Raji (cell line): ENCODE measurements at regions not wholly inside any gene's neighbourhood (a gene's known extent, or its start where the extent isn't known, plus 50 kb on each side); places are given as distances from the start of the nearest gene placed in this dataset.

ENCODE experiments used
- POLR2A ChIP-seq: IDR thresholded peaks from 2 replicates; pipeline ENCODE4 v1.6.1; 2011; ENCODE audit warnings: low read depth, low read length, control low read depth; ENCODE audit not compliant: insufficient read depth

DNA sequence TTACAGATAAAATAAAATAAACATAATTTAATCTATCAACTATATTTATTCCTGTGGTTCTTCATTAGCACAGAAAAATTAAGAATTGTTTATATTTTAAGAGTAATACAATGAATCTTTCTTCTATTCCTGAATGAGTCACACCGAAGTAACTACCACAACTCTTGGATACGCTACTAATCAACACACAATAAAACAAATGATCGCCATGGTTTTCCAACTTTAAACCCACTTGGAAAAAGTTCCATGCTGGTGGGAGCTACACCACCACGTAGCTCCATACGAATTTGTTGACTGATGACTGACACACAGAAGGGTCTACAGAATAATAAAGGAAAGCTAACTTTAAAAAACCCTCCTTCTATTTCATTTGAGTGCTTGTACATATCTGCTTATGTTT is 135.8 kb upstream of the NEDD9 start:
- TF ChIP-seq POLR2A, result no peak

DNA sequence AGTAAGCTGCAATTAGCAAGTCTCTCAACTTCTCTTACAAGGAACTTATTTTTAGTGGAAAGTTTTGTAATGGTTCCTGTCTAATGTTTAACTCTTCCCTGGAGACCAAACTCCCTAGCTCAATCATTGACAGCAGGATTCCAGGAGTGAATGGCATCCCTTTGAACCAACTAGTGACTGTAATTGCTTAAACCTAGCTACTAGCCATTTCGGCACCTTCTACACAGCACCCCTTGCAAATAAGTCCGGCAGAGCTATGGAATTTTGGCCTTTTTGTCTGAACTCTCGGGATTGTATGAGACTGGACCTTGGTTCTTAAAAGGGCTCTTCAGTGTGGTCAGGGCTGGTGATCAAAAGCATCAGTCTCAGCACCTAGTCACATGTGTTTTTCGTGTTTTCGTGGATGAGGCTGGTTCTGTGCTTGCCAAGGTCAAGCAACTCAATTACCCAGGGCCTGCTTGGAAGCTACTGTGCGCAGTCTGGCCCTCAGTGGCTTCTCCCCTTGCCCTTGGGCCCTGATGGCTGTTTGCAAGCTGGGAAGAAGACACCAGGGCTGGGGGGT is 135.3 kb upstream of the NEDD9 start:
- TF ChIP-seq POLR2A, result no peak

DNA sequence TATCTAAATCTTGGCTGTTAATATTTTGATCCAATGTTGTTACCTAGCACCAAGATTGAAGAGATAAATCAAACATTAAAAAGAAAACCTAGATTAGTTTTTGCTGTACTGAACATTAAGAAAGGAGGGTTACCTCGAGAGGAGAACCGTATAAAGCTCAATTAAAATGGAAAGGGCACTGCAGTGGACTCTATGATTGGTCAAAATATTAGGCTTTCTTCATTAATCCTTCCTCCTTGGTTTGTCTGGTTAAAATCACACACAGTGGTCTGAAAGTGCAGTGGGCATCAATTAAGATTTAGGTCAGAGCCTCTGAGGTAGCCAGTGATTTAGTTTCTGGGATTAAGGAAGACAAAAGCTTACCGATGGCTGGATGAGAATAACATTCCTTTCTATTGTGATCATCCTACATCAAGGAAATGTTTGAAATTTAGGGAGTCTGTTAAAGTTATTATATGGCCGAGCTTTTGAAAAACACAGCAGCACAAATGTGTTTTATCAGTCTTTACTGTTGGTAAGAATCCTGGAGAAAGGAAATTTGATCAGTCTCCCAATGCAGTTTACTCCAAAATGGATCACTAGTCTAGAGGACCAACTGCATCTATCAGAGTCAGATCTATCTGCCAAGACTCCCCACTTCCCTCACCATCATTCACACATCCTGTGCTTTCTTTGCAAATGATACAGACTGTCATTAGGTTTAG is 134.6 kb upstream of the NEDD9 start:
- TF ChIP-seq POLR2A, result no peak

DNA sequence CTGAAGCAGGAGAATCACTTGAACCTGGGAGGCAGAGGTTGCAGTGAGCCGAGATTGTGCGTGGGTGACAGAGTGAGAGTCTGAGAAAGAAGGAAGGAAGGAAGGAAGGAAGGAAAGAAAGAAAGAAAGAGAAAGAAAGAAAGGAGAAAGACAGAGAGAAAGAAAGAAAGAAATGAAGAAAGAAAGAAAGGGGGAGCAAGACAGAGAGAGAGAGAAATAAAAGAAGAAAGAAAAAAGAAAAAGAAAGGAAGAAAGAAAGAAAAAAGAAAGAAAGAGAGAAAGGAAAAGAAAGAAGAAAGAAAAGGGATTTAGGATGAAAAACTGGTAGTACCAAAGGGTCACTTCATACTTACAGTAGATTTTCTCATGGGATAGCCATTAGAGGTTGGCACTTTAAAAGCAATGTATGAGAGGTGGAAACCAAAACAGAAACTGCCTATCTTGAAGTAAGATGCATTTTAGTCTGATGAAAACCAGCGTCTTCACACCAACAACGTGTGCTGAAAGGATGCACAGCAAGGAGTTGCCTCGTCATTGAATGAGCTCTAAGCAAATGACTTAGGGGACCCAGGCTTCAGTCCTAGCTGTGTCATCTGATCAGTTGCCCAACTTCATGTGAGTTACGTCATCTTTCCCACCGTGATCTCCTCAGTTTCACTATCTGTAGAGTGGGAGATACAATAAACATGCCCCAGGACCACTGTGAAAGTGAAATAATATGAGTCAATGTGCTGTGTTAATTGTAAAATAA is 133.9 kb upstream of the NEDD9 start:
- TF ChIP-seq POLR2A, result no peak

DNA sequence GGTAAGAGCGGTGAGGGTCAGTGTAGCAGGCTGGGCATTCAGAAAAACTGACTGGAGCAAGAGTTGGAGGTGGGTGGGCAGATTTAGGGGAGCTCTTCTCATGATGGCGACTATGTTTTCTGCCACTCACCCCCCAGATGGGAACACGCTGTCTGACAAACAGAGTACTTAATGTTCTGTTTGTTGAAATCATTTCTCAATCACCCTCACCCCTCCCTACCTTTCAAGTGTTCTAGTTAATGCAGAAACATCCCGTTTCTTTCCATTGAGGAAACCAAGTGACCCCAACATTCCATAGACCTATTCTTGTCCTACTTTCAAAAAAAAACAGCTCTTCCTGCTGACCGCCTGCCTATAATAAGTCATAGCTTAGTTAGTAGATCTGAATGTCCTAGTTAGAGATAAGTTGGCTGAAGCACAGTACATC is 132.5 kb upstream of the NEDD9 start:
- TF ChIP-seq POLR2A, result no peak

DNA sequence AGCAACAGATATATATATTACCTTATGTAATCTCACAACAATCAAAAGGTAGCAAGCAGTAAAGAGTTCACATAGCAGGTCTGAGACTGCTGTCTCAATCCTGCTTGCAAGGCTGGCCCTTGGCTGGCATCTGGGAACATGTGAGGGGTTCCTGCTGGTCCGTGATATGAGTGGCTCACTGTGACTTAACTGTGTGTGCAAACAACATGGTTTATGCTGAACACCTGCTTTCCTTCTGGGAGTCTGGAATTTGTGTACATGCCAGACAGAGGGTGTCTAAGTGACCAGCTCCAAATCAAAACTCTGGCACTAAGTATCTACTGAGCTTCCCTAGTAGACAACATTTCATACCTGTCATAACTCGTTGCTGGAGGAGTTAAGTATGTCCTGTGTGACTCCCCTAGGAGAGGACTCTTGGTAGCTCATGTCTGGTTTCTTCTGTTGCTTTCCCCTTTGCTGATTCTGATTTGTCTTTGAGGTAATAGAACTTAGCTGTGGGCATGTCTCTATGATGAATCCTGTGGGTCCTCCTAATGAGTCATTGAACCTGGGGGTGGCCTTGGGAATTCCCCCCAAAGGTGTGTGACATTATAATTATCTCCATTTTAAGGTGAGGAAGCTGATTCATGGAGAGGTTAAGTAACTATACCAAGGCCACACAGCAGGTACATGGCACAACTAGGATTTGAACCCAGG is 131.6 kb upstream of the NEDD9 start:
- TF ChIP-seq POLR2A, result no peak

DNA sequence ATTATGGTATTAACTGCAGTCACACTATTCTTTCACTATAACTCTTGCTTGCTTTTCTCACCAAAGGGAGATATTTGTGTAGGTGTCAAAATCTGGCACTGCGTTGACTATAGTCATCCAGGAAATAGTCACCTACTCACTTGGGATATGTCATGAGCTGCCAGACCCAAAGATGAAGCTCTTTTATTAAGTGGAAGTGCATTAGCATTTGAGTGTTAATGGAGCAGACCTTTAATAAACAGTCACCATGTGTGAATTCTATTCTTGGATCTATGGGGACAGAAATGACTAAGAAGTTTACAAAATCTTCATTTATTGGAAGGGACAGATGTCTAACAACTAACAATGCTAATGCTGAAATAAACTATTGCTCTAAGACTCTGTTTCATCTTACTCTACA is 130.1 kb upstream of the NEDD9 start:
- no peak for TF ChIP-seq POLR2A

DNA sequence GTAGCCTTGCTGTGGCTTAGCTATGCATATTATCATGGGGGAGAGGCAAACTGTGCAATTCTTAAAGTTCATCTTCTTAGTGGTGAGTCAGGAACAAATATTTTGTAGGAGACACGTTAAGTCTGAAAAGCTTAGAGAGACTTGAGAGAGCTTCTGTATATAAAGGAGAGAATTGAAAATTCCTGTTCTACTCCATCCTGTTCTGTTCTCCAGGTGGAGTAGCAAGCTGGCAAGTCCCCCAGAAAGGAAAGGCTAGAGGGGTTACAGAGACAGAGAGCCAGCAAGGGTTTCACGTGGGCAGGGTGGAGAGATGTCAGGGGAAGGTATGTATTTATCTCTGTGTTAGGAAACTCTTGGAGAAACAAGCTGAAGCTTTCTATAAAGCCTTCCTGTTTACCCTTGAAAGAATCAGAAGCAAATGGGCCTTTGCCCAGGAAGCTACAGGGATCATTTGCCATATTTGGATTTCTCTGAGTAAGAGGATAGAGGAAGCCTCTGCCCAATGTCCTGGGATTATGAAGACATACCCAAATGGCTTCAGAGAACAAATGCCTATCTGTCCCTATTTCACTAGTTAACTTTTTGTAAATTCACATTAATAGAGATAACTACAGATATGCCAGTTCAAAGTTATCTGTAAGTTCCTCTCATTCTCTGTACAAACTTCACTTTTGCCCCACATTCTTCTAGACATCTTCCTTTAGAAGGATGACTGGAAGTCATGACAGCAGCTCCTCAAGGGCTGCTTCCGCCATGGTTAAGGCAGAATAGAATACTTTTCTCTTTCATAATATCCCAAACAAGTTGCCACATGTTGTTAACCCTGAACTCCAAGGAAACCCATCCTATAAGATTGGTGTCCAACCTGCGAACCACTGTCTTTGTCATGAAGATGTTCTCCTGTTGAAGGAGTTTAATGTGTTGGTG is 126.7 kb upstream of the NEDD9 start:
- TF ChIP-seq POLR2A, result no peak

DNA sequence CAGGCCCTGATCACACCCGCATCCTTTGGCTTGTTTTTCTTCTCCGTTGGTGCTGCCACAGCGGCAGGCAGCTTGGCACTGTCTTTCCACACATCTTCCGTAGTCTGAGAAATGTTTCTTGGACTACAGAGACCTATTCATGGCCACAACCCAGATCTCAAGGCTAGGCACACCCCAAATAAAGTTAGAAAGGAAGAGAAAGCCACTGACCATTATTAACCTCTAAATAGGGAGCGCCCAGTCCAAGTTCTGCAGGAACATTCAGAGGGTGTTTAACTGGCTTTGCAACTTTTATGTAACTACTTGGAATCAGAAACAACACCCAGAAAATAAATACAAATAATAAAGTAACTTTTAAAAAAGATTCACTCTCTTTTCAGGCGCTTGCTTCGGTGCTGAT is 124.8 kb upstream of the NEDD9 start:
- no peak for TF ChIP-seq POLR2A

DNA sequence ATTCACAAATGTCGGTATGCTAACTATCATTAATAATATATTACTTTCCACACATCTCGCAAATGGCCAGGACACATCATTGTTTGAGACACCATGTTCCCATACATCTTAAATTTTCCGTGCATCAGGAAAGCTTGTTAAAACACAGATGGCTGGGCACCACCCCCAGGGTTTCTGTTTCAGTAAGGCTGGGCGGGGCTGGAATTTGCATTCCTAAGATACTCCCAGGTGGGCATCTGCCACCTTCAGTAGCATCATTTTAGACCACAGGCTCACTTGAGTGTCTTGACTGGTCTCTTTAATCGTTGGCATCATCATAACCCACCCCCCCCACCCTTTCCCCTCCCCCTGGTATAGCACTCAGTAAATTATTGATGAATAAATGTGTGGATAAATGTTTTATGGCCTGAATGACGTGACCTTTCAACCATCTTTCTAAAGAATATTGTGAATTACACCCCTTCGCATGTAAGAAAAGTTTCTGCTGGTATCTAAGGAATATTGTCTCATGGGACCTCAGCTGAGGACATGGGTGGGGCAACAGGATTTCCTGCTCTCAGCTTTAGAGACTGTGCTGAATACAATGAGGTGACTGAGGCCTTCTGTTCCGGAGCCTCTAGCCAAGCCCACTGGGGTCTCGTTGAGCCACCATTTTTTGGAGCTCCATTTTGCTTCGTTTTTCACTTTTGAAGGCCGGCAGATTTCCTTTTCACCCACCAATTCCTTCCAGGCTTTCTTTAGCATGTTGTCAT is 124.1 kb upstream of the NEDD9 start:
- TF ChIP-seq POLR2A, result no peak

DNA sequence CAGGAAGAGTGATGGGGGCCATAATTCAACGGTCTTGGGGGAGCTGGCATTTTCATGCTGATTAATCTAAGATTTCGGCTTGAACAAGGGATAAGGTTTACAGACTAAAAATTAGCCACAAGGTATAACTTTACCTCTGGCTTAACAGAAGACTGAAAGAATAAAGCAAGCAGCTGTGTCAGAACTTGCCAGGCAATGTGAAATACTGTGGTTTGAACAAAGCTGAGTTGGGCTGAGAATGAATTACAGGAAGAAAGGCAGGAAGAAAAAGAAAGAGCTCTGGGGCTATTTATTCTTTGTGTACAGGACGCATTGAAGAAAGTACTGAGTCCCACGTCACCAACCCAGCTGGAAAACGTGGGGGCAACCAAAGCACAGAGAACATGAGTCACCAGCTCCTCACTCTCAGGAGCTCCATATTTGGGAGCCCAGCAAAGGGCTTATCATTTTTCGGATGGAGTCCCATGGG is 121.5 kb upstream of the NEDD9 start:
- no peak for TF ChIP-seq POLR2A

DNA sequence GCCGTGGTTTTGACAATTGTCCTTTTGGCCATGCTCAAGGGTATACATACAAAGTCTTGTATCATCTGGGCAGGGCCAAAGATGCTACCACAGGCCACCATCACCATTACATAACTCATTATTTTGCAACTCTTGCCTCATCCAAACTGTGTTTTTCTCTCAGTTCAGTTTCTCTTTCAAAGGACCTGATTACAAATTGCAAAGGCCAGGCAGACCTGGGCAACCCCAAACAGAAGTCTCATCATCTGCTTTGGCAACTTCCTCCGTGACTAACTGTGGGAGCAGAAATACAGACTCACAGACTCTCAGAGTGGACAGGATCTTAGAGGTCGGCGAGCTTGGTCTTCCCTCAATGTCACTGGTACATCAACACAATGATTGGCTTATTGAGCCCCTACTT is 117.8 kb upstream of the NEDD9 start:
- no peak for TF ChIP-seq POLR2A

DNA sequence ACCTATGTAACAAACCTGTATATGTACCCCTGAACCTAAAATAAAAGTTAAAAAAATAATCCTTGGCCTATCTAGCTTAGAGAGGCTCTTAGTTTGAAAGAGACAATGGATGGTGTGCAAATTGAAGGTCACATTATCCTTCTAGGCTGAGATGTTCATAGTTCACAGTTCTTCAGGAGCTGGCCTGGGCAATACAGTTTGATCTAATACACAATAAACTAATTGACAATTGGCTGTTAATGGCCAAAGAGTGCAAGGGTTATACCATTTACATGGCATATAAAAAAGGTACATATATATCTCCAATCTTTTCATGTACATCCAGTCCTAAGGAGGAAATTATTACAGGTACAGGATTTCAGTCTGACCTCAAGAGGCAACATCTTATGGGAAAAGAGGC is 117.4 kb upstream of the NEDD9 start:
- no peak for TF ChIP-seq POLR2A

DNA sequence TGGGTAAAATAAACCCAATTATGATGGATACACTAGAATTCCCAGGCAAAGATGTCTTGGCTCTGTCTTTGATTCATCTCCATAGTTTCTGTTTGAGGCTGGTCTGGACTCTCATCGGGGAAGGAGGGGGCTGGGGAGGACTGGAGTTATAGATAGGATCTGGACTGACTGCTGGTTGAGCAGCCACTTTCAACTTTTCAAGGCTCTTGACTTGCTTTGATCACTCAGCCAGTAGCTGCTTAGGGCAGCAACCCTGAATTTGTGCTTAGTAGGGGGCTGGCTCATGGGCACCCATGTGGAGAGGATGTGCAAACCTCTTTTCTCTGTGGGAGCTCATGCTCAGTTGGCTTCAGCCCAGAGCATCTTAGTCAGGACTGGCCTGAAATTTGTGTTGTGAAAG is 114.0 kb upstream of the NEDD9 start:
- no peak for TF ChIP-seq POLR2A
